ENCODE measurements at regions not wholly inside any gene's neighbourhood (a gene's known extent, or its start where the extent isn't known, plus 50 kb on each side); places are given as distances from the start of the nearest gene placed in this dataset.

DNA sequence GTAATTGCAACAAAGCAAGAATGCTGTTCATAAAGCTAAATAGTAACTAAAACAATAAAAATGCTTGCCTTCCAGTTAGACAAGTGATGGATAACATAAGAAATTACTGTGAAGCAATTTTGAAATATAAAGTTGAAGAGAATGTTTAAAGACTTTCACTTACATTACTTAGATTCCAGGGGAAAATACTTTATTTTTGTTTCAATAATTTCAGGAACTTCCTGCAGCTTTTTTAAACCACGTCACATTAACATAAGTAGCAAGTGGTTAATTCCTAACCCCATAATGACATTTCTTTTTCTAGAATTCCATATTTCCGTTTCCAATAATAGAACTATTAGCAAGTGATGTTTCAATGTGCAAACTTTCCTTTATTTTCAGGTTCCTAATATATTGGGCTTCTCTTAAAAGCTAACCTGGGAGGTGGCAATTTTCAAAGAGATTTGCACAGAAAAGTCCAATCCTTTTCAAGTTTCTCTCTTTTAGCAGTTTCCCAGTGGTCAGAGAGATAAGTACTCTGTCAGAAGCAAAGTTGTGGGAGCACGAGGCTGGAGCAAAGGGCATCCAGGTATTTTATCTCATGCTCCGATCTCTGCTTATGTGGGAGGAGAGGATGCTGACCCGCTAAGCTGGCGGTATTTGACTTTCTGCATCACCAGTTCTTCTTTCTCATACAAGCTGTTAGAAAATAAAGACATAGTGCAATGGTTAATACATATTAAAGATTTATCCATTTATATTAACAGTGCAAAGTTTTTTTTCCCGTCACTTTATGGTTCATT, 1025.3 kb downstream of the EFNB2 start:
- Histone ChIP-seq H3K27me3 (no peaks in the 10 kb centered on the region), H3K4me1 (ENCODE audit: low read depth) (no peaks in the 10 kb centered on the region), H3K4me3 (no peak overlapping the region), H3K27ac (no peak overlapping the region), H3K36me3 (no peaks in the 10 kb centered on the region), H3K9me3 (ENCODE audit: low read depth) (no peaks in the 10 kb centered on the region)
- TF ChIP-seq, protein P1, sequence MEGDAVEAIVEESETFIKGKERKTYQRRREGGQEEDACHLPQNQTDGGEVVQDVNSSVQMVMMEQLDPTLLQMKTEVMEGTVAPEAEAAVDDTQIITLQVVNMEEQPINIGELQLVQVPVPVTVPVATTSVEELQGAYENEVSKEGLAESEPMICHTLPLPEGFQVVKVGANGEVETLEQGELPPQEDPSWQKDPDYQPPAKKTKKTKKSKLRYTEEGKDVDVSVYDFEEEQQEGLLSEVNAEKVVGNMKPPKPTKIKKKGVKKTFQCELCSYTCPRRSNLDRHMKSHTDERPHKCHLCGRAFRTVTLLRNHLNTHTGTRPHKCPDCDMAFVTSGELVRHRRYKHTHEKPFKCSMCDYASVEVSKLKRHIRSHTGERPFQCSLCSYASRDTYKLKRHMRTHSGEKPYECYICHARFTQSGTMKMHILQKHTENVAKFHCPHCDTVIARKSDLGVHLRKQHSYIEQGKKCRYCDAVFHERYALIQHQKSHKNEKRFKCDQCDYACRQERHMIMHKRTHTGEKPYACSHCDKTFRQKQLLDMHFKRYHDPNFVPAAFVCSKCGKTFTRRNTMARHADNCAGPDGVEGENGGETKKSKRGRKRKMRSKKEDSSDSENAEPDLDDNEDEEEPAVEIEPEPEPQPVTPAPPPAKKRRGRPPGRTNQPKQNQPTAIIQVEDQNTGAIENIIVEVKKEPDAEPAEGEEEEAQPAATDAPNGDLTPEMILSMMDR (IDR thresholded peaks at IDR 0.05; ENCODE audit: low read depth, low read length), result no peak
- DNase-seq (ENCODE audit: low read depth in 1 of 2, low spot score in 1 of 2), result no peak

DNA sequence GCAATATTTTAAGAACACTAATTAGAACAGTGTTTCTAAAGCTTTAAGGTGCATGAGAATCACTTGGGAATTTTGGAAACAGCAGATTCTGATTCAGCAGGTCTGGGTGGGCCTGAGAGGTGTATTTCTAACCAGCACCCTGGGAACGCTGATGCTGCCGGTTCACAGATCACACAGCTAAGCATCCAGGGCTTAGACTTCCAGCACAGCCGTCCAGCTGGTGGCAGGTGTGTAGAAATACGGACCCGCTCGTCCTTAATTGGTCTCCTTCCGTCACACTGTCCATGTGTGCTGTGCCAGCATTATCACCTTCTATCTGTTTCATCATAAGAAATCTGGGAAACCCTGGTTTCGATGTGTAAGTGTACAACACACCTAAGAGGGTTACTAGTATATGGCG, 1029.0 kb downstream of the EFNB2 start:
- Histone ChIP-seq H3K4me1 (ENCODE audit: low read depth) (no peaks in the 10 kb centered on the region), H3K27me3 (no peaks in the 10 kb centered on the region), H3K36me3 (no peaks in the 10 kb centered on the region), H3K9me3 (ENCODE audit: low read depth) (no peaks in the 10 kb centered on the region), H3K4me3 (no peak overlapping the region), H3K27ac (no peak overlapping the region)
- DNase-seq (ENCODE audit: low read depth in 1 of 2, low spot score in 1 of 2), result no peak
- TF ChIP-seq, protein P1 (IDR thresholded peaks at IDR 0.05; ENCODE audit: low read depth, low read length), result no peak

DNA sequence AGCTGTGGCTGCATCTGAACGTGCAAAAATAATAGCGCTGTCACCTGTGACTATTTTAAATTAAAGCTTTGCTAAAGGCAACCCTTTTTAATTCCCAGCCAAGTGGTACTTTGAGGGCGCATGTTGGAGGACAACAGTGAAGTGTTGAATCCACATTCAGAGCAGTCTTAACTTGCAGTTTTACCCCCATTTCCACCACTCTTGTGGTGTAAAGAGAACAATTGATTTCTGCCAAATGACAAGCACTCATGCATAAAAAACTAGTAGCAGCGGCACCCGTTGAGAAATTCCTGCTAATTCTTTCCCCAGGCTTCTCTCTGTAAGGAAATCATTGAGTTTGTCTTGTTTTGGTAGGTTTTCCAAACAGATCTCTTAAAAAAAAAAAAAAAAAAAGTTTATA, 1033.3 kb downstream of the EFNB2 start:
- no peaks in the 10 kb centered on the region for H3K9me3 ChIP-seq (ENCODE audit: low read depth)
- DNase-seq (ENCODE audit: low read depth in 1 of 2, low spot score in 1 of 2), result no peak
- no peak overlapping the region for H3K27ac ChIP-seq
- H3K4me3 ChIP-seq, result no peak overlapping the region
- no peaks in the 10 kb centered on the region for H3K4me1 ChIP-seq (ENCODE audit: low read depth)
- TF ChIP-seq, protein P1 (IDR thresholded peaks at IDR 0.05; ENCODE audit: low read depth, low read length), result no peak
- H3K27me3 ChIP-seq, result no peaks in the 10 kb centered on the region
- H3K36me3 ChIP-seq, result no peaks in the 10 kb centered on the region

DNA sequence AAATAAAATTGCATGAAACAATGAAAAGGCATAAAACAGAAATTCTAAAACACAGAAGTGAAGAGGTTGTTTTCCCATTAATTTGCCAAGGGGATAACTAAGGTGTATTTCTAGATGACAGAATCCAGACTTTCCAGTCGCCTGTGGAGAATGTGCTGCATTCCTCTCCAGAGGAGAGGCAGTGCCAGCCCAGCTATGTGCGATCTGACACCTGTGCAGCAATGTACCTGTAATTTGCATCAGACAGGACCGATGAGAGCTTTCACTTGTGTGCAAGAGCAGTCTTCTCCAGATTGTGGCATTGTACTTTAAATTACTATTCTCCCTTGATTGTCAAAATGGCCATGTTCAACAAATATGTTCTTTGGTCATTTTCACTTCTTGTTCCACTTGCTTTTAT, 1037.9 kb downstream of the EFNB2 start:
- Histone ChIP-seq H3K4me1 (ENCODE audit: low read depth) (no peaks in the 10 kb centered on the region), H3K9me3 (ENCODE audit: low read depth) (no peaks in the 10 kb centered on the region), H3K4me3 (no peak overlapping the region), H3K27ac (no peak overlapping the region), H3K27me3 (no peaks in the 10 kb centered on the region), H3K36me3 (no peaks in the 10 kb centered on the region)
- TF ChIP-seq, protein P1 (IDR thresholded peaks at IDR 0.05; ENCODE audit: low read depth, low read length), result no peak
- peak in 1 of 2 donors; percentile 15 for DNase-seq (ENCODE audit: low read depth in 1 of 2, low spot score in 1 of 2)

DNA sequence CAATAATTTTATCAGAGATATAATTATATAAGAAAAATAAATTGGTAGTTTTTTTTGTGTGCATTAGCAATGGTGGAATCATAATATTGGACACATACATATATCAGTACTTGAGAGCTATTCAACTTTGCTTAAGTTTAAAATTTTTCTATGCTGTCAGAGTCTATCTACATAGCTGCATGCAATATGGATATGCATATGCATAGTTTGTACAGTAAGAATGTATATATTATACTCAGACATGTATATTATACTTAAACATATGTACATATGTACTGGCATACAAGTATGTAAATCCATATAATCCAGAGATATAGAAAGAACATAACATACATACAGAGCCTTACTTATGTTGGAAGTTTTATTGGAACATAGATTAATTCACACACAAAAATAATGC, 1043.2 kb downstream of the EFNB2 start:
- TF ChIP-seq, protein P1 (IDR thresholded peaks at IDR 0.05; ENCODE audit: low read depth, low read length), result no peak
- DNase-seq (ENCODE audit: low read depth in 1 of 2, low spot score in 1 of 2), result no peak
- Histone ChIP-seq H3K9me3 (ENCODE audit: low read depth) (no peaks in the 10 kb centered on the region), H3K4me3 (no peak overlapping the region), H3K27me3 (no peaks in the 10 kb centered on the region), H3K27ac (no peak overlapping the region), H3K4me1 (ENCODE audit: low read depth) (no peaks in the 10 kb centered on the region), H3K36me3 (no peaks in the 10 kb centered on the region)

Measured in cardiac muscle cell (in vitro differentiated cells and primary cell).